ENCODE measurements at regions not wholly inside any gene's neighbourhood (a gene's known extent, or its start where the extent isn't known, plus 50 kb on each side); places are given as distances from the start of the nearest gene placed in this dataset.

GRCh38 chr13:103568314-103568713 lies 502.1 kb upstream of the SLC10A2 start:
- H3K27ac ChIP-seq = no peak overlapping the region
- H3K4me3 ChIP-seq = no peak overlapping the region

- Histone ChIP-seq H3K4me3 (no peak overlapping the region), H3K27ac (no peak overlapping the region)
Observed at GRCh38 chr13:103557878-103558277, 491.7 kb upstream of the SLC10A2 start.

GRCh38 chr13:103556681-103557080 lies 490.5 kb upstream of the SLC10A2 start:
- Histone ChIP-seq H3K27ac (no peak overlapping the region), H3K4me3 (no peak overlapping the region)

- Histone ChIP-seq H3K4me3 (no peak overlapping the region), H3K27ac (no peak overlapping the region)
Observed at GRCh38 chr13:103547914-103548313, 481.7 kb upstream of the SLC10A2 start.

GRCh38 chr13:103546271-103546670 lies 480.1 kb upstream of the SLC10A2 start:
- Histone ChIP-seq H3K4me3 (no peak overlapping the region), H3K27ac (no peak overlapping the region)

- Histone ChIP-seq H3K27ac (no peak overlapping the region), H3K4me3 (no peak overlapping the region)
Observed at GRCh38 chr13:103542648-103543047, 476.4 kb upstream of the SLC10A2 start.

GRCh38 chr13:103540382-103540765 lies 474.2 kb upstream of the SLC10A2 start:
- no peak overlapping the region for H3K4me3 ChIP-seq
- no peak overlapping the region for H3K27ac ChIP-seq

GRCh38 chr13:103539721-103540381 lies 473.6 kb upstream of the SLC10A2 start:
- Histone ChIP-seq H3K4me3 (no peak overlapping the region), H3K27ac (no peak overlapping the region)

GRCh38 chr13:103539265-103539664 lies 473.0 kb upstream of the SLC10A2 start:
- Histone ChIP-seq H3K4me3 (no peak overlapping the region), H3K27ac (no peak overlapping the region)

GRCh38 chr13:103537616-103538015 lies 471.4 kb upstream of the SLC10A2 start:
- no peak overlapping the region for H3K4me3 ChIP-seq
- H3K27ac ChIP-seq = no peak overlapping the region

- no peak overlapping the region for H3K4me3 ChIP-seq
- H3K27ac ChIP-seq = no peak overlapping the region
Observed at GRCh38 chr13:103531278-103531677, 465.1 kb upstream of the SLC10A2 start.

- Histone ChIP-seq H3K27ac (no peak overlapping the region), H3K4me3 (no peak overlapping the region)
Observed at GRCh38 chr13:103528437-103528836, 462.2 kb upstream of the SLC10A2 start.

- H3K4me3 ChIP-seq = no peak overlapping the region
- no peak overlapping the region for H3K27ac ChIP-seq
Observed at GRCh38 chr13:103525530-103525929, 459.3 kb upstream of the SLC10A2 start.

GRCh38 chr13:103523858-103524257 lies 457.6 kb upstream of the SLC10A2 start:
- Histone ChIP-seq H3K4me3 (no peak overlapping the region), H3K27ac (no peak overlapping the region)

GRCh38 chr13:103521532-103521931 lies 455.3 kb upstream of the SLC10A2 start:
- no peak overlapping the region for H3K27ac ChIP-seq
- H3K4me3 ChIP-seq = no peak overlapping the region

- Histone ChIP-seq H3K27ac (no peak overlapping the region), H3K4me3 (no peak overlapping the region)
Observed at GRCh38 chr13:103517768-103518102, 451.5 kb upstream of the SLC10A2 start.

- no peak overlapping the region for H3K4me3 ChIP-seq
- no peak overlapping the region for H3K27ac ChIP-seq
Observed at GRCh38 chr13:103517066-103517767, 451.0 kb upstream of the SLC10A2 start.

GRCh38 chr13:103516015-103516795 lies 450.0 kb upstream of the SLC10A2 start:
- H3K4me3 ChIP-seq = no peak overlapping the region
- H3K27ac ChIP-seq = no peak overlapping the region

- H3K4me3 ChIP-seq = no peak overlapping the region
- no peak overlapping the region for H3K27ac ChIP-seq
Observed at GRCh38 chr13:103515410-103515809, 449.2 kb upstream of the SLC10A2 start.

- H3K27ac ChIP-seq = no peak overlapping the region
- H3K4me3 ChIP-seq = no peak overlapping the region
Observed at GRCh38 chr13:103514619-103515018, 448.4 kb upstream of the SLC10A2 start.

- no peak overlapping the region for H3K27ac ChIP-seq
- no peak overlapping the region for H3K4me3 ChIP-seq
Observed at GRCh38 chr13:103514188-103514587, 448.0 kb upstream of the SLC10A2 start.
